Duodenal mucosa (tissue), 2 donors: ENCODE measurements at regions not wholly inside any gene's neighbourhood (a gene's known extent, or its start where the extent isn't known, plus 50 kb on each side); places are given as distances from the start of the nearest gene placed in this dataset.
"Not testable (repeated sequence)": the region's sequence is repeated elsewhere in the genome, so short reads cannot be mapped to it uniquely, and the experiment has no call there.

Source experiments
- H3K27ac ChIP-seq: one replicate; pipeline ENCODE4 v1.7.0; 2013; ENCODE audit warnings: low read depth, low read length
- H3K27me3 ChIP-seq, 2 donors: one replicate each; pipeline ENCODE4 v1.7.0; 2013; ENCODE audit warnings: low read length in 2 of 2, control low read depth in 1 of 2; ENCODE audit not compliant: insufficient read depth in 2 of 2, control insufficient read depth in 1 of 2
- H3K36me3 ChIP-seq, 2 donors: one replicate each; pipeline ENCODE4 v1.7.0; 2013; ENCODE audit warnings: low read length in 2 of 2, control low read depth in 1 of 2; ENCODE audit not compliant: insufficient read depth in 2 of 2, control insufficient read depth in 1 of 2
- H3K4me1 ChIP-seq, 2 donors: one replicate each; pipeline ENCODE4 v1.7.0; 2013; ENCODE audit warnings: low read length in 2 of 2, control low read depth in 1 of 2; ENCODE audit not compliant: insufficient read depth in 2 of 2, control insufficient read depth in 1 of 2
- H3K4me3 ChIP-seq, 2 donors: one replicate each; pipeline ENCODE4 v1.7.0; 2013; ENCODE audit warnings: low read length in 2 of 2, low read depth in 1 of 2
- H3K9ac ChIP-seq, 2 donors: one replicate each; pipeline ENCODE4 v1.7.0; 2013; ENCODE audit warnings: low read length in 2 of 2, low read depth in 1 of 2
- H3K9me3 ChIP-seq, 2 donors: one replicate each; pipeline ENCODE4 v1.7.0; 2013; ENCODE audit warnings: low read length in 2 of 2, control low read depth in 1 of 2; ENCODE audit not compliant: control insufficient read depth in 1 of 2

- Histone ChIP-seq H3K9me3 (no peaks in the 10 kb centered on the region), H3K27me3 (no peaks in the 10 kb centered on the region), H3K9ac (no peak overlapping the region), H3K27ac (no peak overlapping the region), H3K4me1 (no peaks in the 10 kb centered on the region), H3K4me3 (no peak overlapping the region), H3K36me3 (no peaks in the 10 kb centered on the region)
Measured at GRCh38 chr18:10164271-10165071, 250.7 kb downstream of the VAPA start.

GRCh38 chr18:10166164-10166807, 252.5 kb downstream of the VAPA start:
- Histone ChIP-seq H3K4me3 (no peak overlapping the region), H3K27ac (no peak overlapping the region), H3K36me3 (no peaks in the 10 kb centered on the region), H3K9me3 (no peaks in the 10 kb centered on the region), H3K9ac (no peak overlapping the region), H3K4me1 (no peaks in the 10 kb centered on the region), H3K27me3 (no peaks in the 10 kb centered on the region)

GRCh38 chr18:10167759-10168158, 253.9 kb downstream of the VAPA start:
- no peak overlapping the region for H3K9ac ChIP-seq
- H3K4me3 ChIP-seq: no peak overlapping the region
- H3K27ac ChIP-seq: no peak overlapping the region
- no peaks in the 10 kb centered on the region for H3K27me3 ChIP-seq
- H3K4me1 ChIP-seq: no peaks in the 10 kb centered on the region
- H3K9me3 ChIP-seq: no peaks in the 10 kb centered on the region
- no peaks in the 10 kb centered on the region for H3K36me3 ChIP-seq

GRCh38 chr18:10168477-10168876, 254.7 kb downstream of the VAPA start:
- no peak overlapping the region for H3K4me3 ChIP-seq

GRCh38 chr18:10169064-10169562, 255.3 kb downstream of the VAPA start:
- Histone ChIP-seq H3K4me3 (no peak overlapping the region), H3K9ac (no peak overlapping the region), H3K27me3 (no peaks in the 10 kb centered on the region), H3K9me3 (no peaks in the 10 kb centered on the region), H3K4me1 (no peaks in the 10 kb centered on the region), H3K27ac (no peak overlapping the region), H3K36me3 (no peaks in the 10 kb centered on the region)

More at GRCh38 chr18:10168477-10168876, 254.7 kb downstream of the VAPA start:
- H3K36me3 ChIP-seq: no peaks in the 10 kb centered on the region
- H3K27ac ChIP-seq: no peak overlapping the region
- no peaks in the 10 kb centered on the region for H3K9me3 ChIP-seq
- H3K4me1 ChIP-seq: no peaks in the 10 kb centered on the region
- H3K9ac ChIP-seq: no peak overlapping the region
- no peaks in the 10 kb centered on the region for H3K27me3 ChIP-seq

- H3K36me3 ChIP-seq: no peaks in the 10 kb centered on the region
- no peaks in the 10 kb centered on the region for H3K9me3 ChIP-seq
- no peaks in the 10 kb centered on the region for H3K27me3 ChIP-seq
- H3K4me3 ChIP-seq: no peak overlapping the region
- H3K27ac ChIP-seq: no peak overlapping the region
- no peak overlapping the region for H3K9ac ChIP-seq
- no peaks in the 10 kb centered on the region for H3K4me1 ChIP-seq
Measured at GRCh38 chr18:10169814-10170213, 256.0 kb downstream of the VAPA start.

GRCh38 chr18:10170375-10170774, 256.6 kb downstream of the VAPA start:
- H3K27me3 ChIP-seq: no peaks in the 10 kb centered on the region
- H3K9me3 ChIP-seq: no peaks in the 10 kb centered on the region
- H3K36me3 ChIP-seq: no peaks in the 10 kb centered on the region
- H3K4me1 ChIP-seq: no peaks in the 10 kb centered on the region
- H3K4me3 ChIP-seq: no peak overlapping the region
- H3K27ac ChIP-seq: no peak overlapping the region
- no peak overlapping the region for H3K9ac ChIP-seq

- not testable (repeated sequence) for H3K4me1 ChIP-seq, H3K9me3 ChIP-seq, H3K36me3 ChIP-seq, H3K27ac ChIP-seq, H3K9ac ChIP-seq, H3K4me3 ChIP-seq, H3K27me3 ChIP-seq
Measured at GRCh38 chr18:10175333-10175732, 261.5 kb downstream of the VAPA start.

- H3K27me3 ChIP-seq, H3K9me3 ChIP-seq, H3K4me3 ChIP-seq, H3K27ac ChIP-seq, H3K4me1 ChIP-seq, H3K9ac ChIP-seq, H3K36me3 ChIP-seq: not testable (repeated sequence)
Measured at GRCh38 chr18:10179326-10179725, 265.5 kb downstream of the VAPA start.

GRCh38 chr18:10182009-10182624, 268.3 kb downstream of the VAPA start:
- Histone ChIP-seq H3K27ac (no peak overlapping the region), H3K9ac (no peak overlapping the region), H3K9me3 (no peaks in the 10 kb centered on the region), H3K27me3 (no peaks in the 10 kb centered on the region), H3K36me3 (no peaks in the 10 kb centered on the region), H3K4me3 (no peak overlapping the region), H3K4me1 (peaks cover 0 to 3% of the 10 kb centered on the region in 2 donors)
